Midbrain (tissue), 1 donor: ENCODE measurements at regions not wholly inside any gene's neighbourhood (a gene's known extent, or its start where the extent isn't known, plus 50 kb on each side); places are given as distances from the start of the nearest gene placed in this dataset.
"Not testable (repeated sequence)": the region's sequence is repeated elsewhere in the genome, so short reads cannot be mapped to it uniquely, and the experiment has no call there.

Experiments
- DNase-seq: peaks from one replicate; lab custom pipeline; 2025; lab: John Stamatoyannopoulos, UW

GRCh38 chr5:82754759-82755158 lies 322.4 kb downstream of the TMEM167A start:
- DNase-seq: no peak

GRCh38 chr5:82754036-82754746 lies 323.0 kb downstream of the TMEM167A start:
- DNase-seq: no peak

GRCh38 chr5:82753374-82753773 lies 323.8 kb downstream of the TMEM167A start:
- no peak for DNase-seq

GRCh38 chr5:82749461-82749820 lies 327.8 kb downstream of the TMEM167A start:
- peak; percentile 62 for DNase-seq

GRCh38 chr5:82748688-82749460 lies 328.3 kb downstream of the TMEM167A start:
- no peak for DNase-seq

- DNase-seq: no peak
Observed at GRCh38 chr5:82747986-82748385, 329.2 kb downstream of the TMEM167A start.

- DNase-seq: no peak
Observed at GRCh38 chr5:82745016-82745415, 332.2 kb downstream of the TMEM167A start.

GRCh38 chr5:82738681-82739269 lies 338.4 kb downstream of the TMEM167A start:
- no peak for DNase-seq

- DNase-seq: no peak
Observed at GRCh38 chr5:82735160-82735789, 341.9 kb downstream of the TMEM167A start.

- no peak for DNase-seq
Observed at GRCh38 chr5:82734347-82734746, 342.8 kb downstream of the TMEM167A start.

GRCh38 chr5:82730913-82731312 lies 346.3 kb downstream of the TMEM167A start:
- DNase-seq: no peak

GRCh38 chr5:82728926-82729702 lies 348.1 kb downstream of the TMEM167A start:
- DNase-seq: no peak

GRCh38 chr5:82723168-82723567 lies 354.0 kb downstream of the TMEM167A start:
- DNase-seq: no peak

- DNase-seq: no peak
Observed at GRCh38 chr5:82721087-82721410, 356.1 kb downstream of the TMEM167A start.

- DNase-seq: no peak
Observed at GRCh38 chr5:82720213-82721086, 356.7 kb downstream of the TMEM167A start.

- DNase-seq: no peak
Observed at GRCh38 chr5:82719368-82719767, 357.8 kb downstream of the TMEM167A start.

- DNase-seq: no peak
Observed at GRCh38 chr5:82717738-82718137, 359.5 kb downstream of the TMEM167A start.

GRCh38 chr5:82714732-82715131 lies 362.5 kb downstream of the TMEM167A start:
- not testable (repeated sequence) for DNase-seq

GRCh38 chr5:82713811-82714210 lies 363.4 kb downstream of the TMEM167A start:
- DNase-seq: no peak

GRCh38 chr5:82707741-82708140 lies 369.5 kb downstream of the TMEM167A start:
- no peak for DNase-seq

GRCh38 chr5:82704381-82704780 lies 372.8 kb downstream of the TMEM167A start:
- DNase-seq: no peak
